ENCODE measurements at regions not wholly inside any gene's neighbourhood (a gene's known extent, or its start where the extent isn't known, plus 50 kb on each side); places are given as distances from the start of the nearest gene placed in this dataset.
A peak's percentile ranks its signal among the peaks of the same experiment; 100 is the strongest.

GRCh38 chr12:24255920-24256665 lies 306.6 kb upstream of the SOX5 start:
- no peak for DNase-seq

- no peak for DNase-seq
Measured at GRCh38 chr12:24252602-24253001, 303.1 kb upstream of the SOX5 start.

- DNase-seq: no peak
Measured at GRCh38 chr12:24246934-24247333, 297.5 kb upstream of the SOX5 start.

GRCh38 chr12:24246376-24246775 lies 296.9 kb upstream of the SOX5 start:
- DNase-seq: no peak

- DNase-seq: no peak
Measured at GRCh38 chr12:24244801-24245200, 295.3 kb upstream of the SOX5 start.

GRCh38 chr12:24244231-24244630 lies 294.8 kb upstream of the SOX5 start:
- no peak for DNase-seq

GRCh38 chr12:24240707-24241106 lies 291.2 kb upstream of the SOX5 start:
- DNase-seq: no peak

GRCh38 chr12:24233519-24234246 lies 284.2 kb upstream of the SOX5 start:
- DNase-seq: no peak

- DNase-seq: no peak
Measured at GRCh38 chr12:24232531-24232930, 283.1 kb upstream of the SOX5 start.

- no peak for DNase-seq
Measured at GRCh38 chr12:24231298-24231697, 281.8 kb upstream of the SOX5 start.

GRCh38 chr12:24230061-24230701 lies 280.7 kb upstream of the SOX5 start:
- no peak for DNase-seq

GRCh38 chr12:24229031-24229700 lies 279.7 kb upstream of the SOX5 start:
- DNase-seq: no peak

- no peak for DNase-seq
Measured at GRCh38 chr12:24228371-24228770, 278.9 kb upstream of the SOX5 start.

GRCh38 chr12:24227551-24227950 lies 278.1 kb upstream of the SOX5 start:
- no peak for DNase-seq

GRCh38 chr12:24226745-24227350 lies 277.4 kb upstream of the SOX5 start:
- no peak for DNase-seq

GRCh38 chr12:24224401-24224800 lies 274.9 kb upstream of the SOX5 start:
- no peak for DNase-seq

- DNase-seq: no peak
Measured at GRCh38 chr12:24223926-24224325, 274.5 kb upstream of the SOX5 start.

- no peak for DNase-seq
Measured at GRCh38 chr12:24222968-24223367, 273.5 kb upstream of the SOX5 start.

GRCh38 chr12:24212496-24212895 lies 263.0 kb upstream of the SOX5 start:
- no peak for DNase-seq

GRCh38 chr12:24206621-24207020 lies 257.2 kb upstream of the SOX5 start:
- DNase-seq: peak; percentile 13

- no peak for DNase-seq
Measured at GRCh38 chr12:24201258-24201970, 251.9 kb upstream of the SOX5 start.

GRCh38 chr12:24200010-24200409 lies 250.5 kb upstream of the SOX5 start:
- no peak for DNase-seq
